ENCODE measurements at regions not wholly inside any gene's neighbourhood (a gene's known extent, or its start where the extent isn't known, plus 50 kb on each side); places are given as distances from the start of the nearest gene placed in this dataset.

- no peak overlapping the region for H3K27ac Mint-ChIP-seq
- no peak overlapping the region for H3K4me3 Mint-ChIP-seq
- Histone ChIP-seq H3K9me3 (ENCODE audit: low read depth) (no peaks in the 10 kb centered on the region), H3K36me3 (no peaks in the 10 kb centered on the region), H3F3A (ENCODE audit: low read depth) (no peaks in the 10 kb centered on the region), H3K79me2 (ENCODE audit: low read depth) (no peaks in the 10 kb centered on the region), H3K9ac (no peak overlapping the region), H3K4me1 (peaks cover 12% of the 10 kb centered on the region), H4K20me1 (ENCODE audit: low read depth) (no peaks in the 10 kb centered on the region), H3K4me3 (no peak overlapping the region), H2AFZ (replicated peaks) (peak overlapping the region; percentile 36), H3K4me2 (no peak overlapping the region), H3K27ac (no peak overlapping the region), H3K27me3 (no peaks in the 10 kb centered on the region)
- peaks cover 3% of the 10 kb centered on the region for H3K9me3 Mint-ChIP-seq
- peaks cover 16% of the 10 kb centered on the region for H3K4me1 Mint-ChIP-seq
- TF ChIP-seq CTCF (IDR thresholded peaks at IDR 0.05) (no peak), EZH2 (IDR thresholded peaks at IDR 0.05) (no peak), EZH2phosphoT487 (IDR thresholded peaks at IDR 0.05) (no peak)
- H3K27me3 Mint-ChIP-seq (ENCODE audit: insufficient read depth, low read depth): no peaks in the 10 kb centered on the region
- no peaks in the 10 kb centered on the region for H3K36me3 Mint-ChIP-seq
- no peak for DNase-seq (ENCODE audit: low spot score)
Observed at GRCh38 chr14:58849601-58850000, 211.8 kb downstream of the DACT1 start.

GRCh38 chr14:58850011-58850410 lies 212.2 kb downstream of the DACT1 start:
- Histone ChIP-seq H3K79me2 (ENCODE audit: low read depth) (no peaks in the 10 kb centered on the region), H3K4me3 (no peak overlapping the region), H3K9ac (no peak overlapping the region), H3K9me3 (ENCODE audit: low read depth) (no peaks in the 10 kb centered on the region), H3K36me3 (no peaks in the 10 kb centered on the region), H2AFZ (replicated peaks) (peak overlapping the region; percentile 36), H3K4me2 (no peak overlapping the region), H3F3A (ENCODE audit: low read depth) (no peaks in the 10 kb centered on the region), H3K27me3 (no peaks in the 10 kb centered on the region), H4K20me1 (ENCODE audit: low read depth) (no peaks in the 10 kb centered on the region), H3K4me1 (peaks cover 12% of the 10 kb centered on the region), H3K27ac (no peak overlapping the region)
- no peak overlapping the region for H3K27ac Mint-ChIP-seq
- H3K4me3 Mint-ChIP-seq: no peak overlapping the region
- no peak for DNase-seq (ENCODE audit: low spot score)
- H3K36me3 Mint-ChIP-seq: no peaks in the 10 kb centered on the region
- peaks cover 3% of the 10 kb centered on the region for H3K9me3 Mint-ChIP-seq
- TF ChIP-seq EZH2 (IDR thresholded peaks at IDR 0.05) (no peak), EZH2phosphoT487 (IDR thresholded peaks at IDR 0.05) (no peak), CTCF (IDR thresholded peaks at IDR 0.05) (no peak)
- peaks cover 12% of the 10 kb centered on the region for H3K4me1 Mint-ChIP-seq
- no peaks in the 10 kb centered on the region for H3K27me3 Mint-ChIP-seq (ENCODE audit: insufficient read depth, low read depth)

- Mint-ChIP-seq H3K27me3 (ENCODE audit: insufficient read depth, low read depth) (peaks cover 6% of the 10 kb centered on the region), H3K9me3 (peaks cover 12% of the 10 kb centered on the region), H3K27ac (no peak overlapping the region), H3K36me3 (peaks cover 4% of the 10 kb centered on the region), H3K4me1 (peaks cover 16% of the 10 kb centered on the region), H3K4me3 (no peak overlapping the region)
- Histone ChIP-seq H3K4me1 (peaks cover 27% of the 10 kb centered on the region), H3K36me3 (no peaks in the 10 kb centered on the region), H2AFZ (replicated peaks) (no peak overlapping the region), H3F3A (ENCODE audit: low read depth) (peaks cover 12% of the 10 kb centered on the region), H3K79me2 (ENCODE audit: low read depth) (no peaks in the 10 kb centered on the region), H3K9ac (no peak overlapping the region), H3K27me3 (no peaks in the 10 kb centered on the region), H3K4me3 (no peak overlapping the region), H3K4me2 (no peak overlapping the region), H4K20me1 (ENCODE audit: low read depth) (no peaks in the 10 kb centered on the region), H3K27ac (no peak overlapping the region), H3K9me3 (ENCODE audit: low read depth) (peaks cover 5% of the 10 kb centered on the region)
- TF ChIP-seq CTCF (IDR thresholded peaks at IDR 0.05) (no peak), EZH2phosphoT487 (IDR thresholded peaks at IDR 0.05) (no peak), EZH2 (IDR thresholded peaks at IDR 0.05) (no peak)
- no peak for DNase-seq (ENCODE audit: low spot score)
Observed at GRCh38 chr14:58861586-58861985, 223.8 kb downstream of the DACT1 start.

Data from neural progenitor cell (in vitro differentiated cells).